ENCODE measurements at regions not wholly inside any gene's neighbourhood (a gene's known extent, or its start where the extent isn't known, plus 50 kb on each side); places are given as distances from the start of the nearest gene placed in this dataset.

DNA sequence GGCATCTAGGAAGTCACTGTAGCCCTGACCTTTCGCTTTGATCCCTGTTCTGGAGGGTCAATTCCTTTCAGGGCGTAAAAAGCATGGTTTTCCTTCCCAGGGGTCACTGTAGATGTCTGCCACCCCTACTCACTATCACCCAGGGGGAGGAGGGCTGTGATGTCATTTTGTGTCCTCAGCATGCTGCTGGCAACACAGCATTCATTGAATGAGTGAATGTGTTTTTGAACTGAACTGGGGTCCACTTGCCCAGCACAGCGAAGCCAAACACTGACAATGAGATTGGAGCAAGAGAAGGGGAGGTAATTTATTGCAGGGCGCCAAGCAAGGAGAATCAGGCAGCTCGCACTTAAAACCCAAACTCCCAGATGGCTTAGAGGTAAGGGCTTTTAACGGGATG, 78.2 kb upstream of the PGBD5 start:
- Histone ChIP-seq H3K4me3 (no peak overlapping the region), H3K27me3 (no peaks in the 10 kb centered on the region), H3K27ac (no peak overlapping the region), H3K36me3 (no peaks in the 10 kb centered on the region), H3K9me3 (no peaks in the 10 kb centered on the region), H3K4me1 (no peaks in the 10 kb centered on the region)
- ATAC-seq: no peak
- DNase-seq: no peak
- in situ Hi-C loops (cut with MboI; ENCODE audit: low sequenced_read_pairs in 4 of 4): no loop called here
- TF ChIP-seq POLR2A (IDR thresholded peaks at IDR 0.05): no peak
- TF ChIP-seq, protein P1, sequence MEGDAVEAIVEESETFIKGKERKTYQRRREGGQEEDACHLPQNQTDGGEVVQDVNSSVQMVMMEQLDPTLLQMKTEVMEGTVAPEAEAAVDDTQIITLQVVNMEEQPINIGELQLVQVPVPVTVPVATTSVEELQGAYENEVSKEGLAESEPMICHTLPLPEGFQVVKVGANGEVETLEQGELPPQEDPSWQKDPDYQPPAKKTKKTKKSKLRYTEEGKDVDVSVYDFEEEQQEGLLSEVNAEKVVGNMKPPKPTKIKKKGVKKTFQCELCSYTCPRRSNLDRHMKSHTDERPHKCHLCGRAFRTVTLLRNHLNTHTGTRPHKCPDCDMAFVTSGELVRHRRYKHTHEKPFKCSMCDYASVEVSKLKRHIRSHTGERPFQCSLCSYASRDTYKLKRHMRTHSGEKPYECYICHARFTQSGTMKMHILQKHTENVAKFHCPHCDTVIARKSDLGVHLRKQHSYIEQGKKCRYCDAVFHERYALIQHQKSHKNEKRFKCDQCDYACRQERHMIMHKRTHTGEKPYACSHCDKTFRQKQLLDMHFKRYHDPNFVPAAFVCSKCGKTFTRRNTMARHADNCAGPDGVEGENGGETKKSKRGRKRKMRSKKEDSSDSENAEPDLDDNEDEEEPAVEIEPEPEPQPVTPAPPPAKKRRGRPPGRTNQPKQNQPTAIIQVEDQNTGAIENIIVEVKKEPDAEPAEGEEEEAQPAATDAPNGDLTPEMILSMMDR (IDR thresholded peaks at IDR 0.05 in 4 of 5, conservative IDR thresholded peaks at IDR 0.05 in 1 of 5): no peak
- intact Hi-C loops (cut with DNase I; ENCODE audit: low total_unique reads): no loop called here

DNA sequence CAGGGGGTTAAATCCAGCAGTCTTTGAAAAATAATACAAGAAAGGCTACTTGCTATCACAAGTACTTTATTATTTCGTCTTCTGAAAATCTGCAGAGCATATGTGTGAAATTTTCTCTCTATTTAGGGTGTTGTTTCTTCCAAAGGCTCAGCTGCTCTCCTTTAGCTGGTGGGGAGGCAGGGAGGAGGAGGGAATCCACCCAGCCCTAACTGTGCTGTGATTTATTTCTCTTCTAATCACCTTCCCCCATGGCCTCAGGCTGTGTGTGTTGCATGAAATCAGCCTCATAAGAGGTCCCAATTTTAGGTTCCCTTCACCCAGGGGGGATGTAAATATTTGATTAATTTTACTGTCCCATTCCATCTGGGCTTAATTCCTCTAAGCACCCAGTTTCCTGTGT, 77.6 kb upstream of the PGBD5 start:
- Histone ChIP-seq H3K27ac (no peak overlapping the region), H3K27me3 (no peaks in the 10 kb centered on the region), H3K4me1 (no peaks in the 10 kb centered on the region), H3K4me3 (no peak overlapping the region), H3K36me3 (no peaks in the 10 kb centered on the region), H3K9me3 (no peaks in the 10 kb centered on the region)
- ATAC-seq (no peak), DNase-seq (no peak)
- TF ChIP-seq, protein P1 (IDR thresholded peaks at IDR 0.05 in 4 of 5, conservative IDR thresholded peaks at IDR 0.05 in 1 of 5): no peak
- no peak for TF ChIP-seq POLR2A (IDR thresholded peaks at IDR 0.05)
- in situ Hi-C loops (cut with MboI; ENCODE audit: low sequenced_read_pairs in 4 of 4) (no loop called here), intact Hi-C loops (cut with DNase I; ENCODE audit: low total_unique reads) (no loop called here)

DNA sequence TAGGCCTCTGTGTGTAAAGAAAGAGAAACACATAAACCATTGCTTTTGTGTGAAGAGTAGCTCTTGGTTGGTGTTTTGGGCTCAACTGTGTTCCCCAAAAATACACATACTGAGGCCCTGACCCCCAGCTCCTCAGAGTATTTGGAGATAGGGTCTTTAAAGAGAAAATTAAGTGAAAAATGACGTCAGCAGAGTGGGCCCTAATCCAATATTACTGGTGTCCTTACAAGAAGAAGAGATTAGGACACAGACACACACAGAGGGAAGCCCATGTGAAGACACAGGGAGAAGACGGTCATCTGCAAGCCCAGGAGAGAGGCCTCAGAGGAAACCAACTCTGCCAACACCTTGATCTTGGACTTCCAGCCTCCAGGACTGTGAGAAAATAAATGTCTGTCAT, 76.9 kb upstream of the PGBD5 start:
- ATAC-seq (no peak), DNase-seq (no peak)
- in situ Hi-C loops (cut with MboI; ENCODE audit: low sequenced_read_pairs in 4 of 4) (no loop called here), intact Hi-C loops (cut with DNase I; ENCODE audit: low total_unique reads) (no loop called here)
- H3K27ac ChIP-seq: no peak overlapping the region
- no peaks in the 10 kb centered on the region for H3K9me3 ChIP-seq
- no peaks in the 10 kb centered on the region for H3K36me3 ChIP-seq
- H3K4me3 ChIP-seq: no peak overlapping the region
- H3K27me3 ChIP-seq: no peaks in the 10 kb centered on the region
- H3K4me1 ChIP-seq: no peaks in the 10 kb centered on the region
- TF ChIP-seq, protein P1 (IDR thresholded peaks at IDR 0.05 in 4 of 5, conservative IDR thresholded peaks at IDR 0.05 in 1 of 5): no peak
- no peak for TF ChIP-seq POLR2A (IDR thresholded peaks at IDR 0.05)

DNA sequence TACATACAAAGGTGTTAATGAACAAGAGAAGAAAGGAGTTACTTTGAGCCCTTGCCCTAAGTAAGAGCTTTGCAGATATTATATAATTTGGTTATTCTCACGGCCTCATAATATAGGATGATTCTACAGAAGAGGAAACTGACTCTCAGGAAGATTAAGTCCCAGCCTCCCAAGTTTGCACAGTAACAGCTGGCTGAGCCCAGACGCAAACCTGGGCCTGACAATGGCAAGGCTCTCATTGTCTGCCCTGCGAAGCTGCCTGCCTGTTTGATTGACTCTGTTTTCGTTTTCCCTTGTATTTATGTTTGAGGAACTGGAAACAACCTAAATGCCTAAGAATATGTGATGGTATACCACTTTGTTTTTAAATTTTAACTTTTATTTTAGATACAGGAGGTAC, 76.2 kb upstream of the PGBD5 start:
- Histone ChIP-seq H3K9me3 (no peaks in the 10 kb centered on the region), H3K36me3 (no peaks in the 10 kb centered on the region), H3K4me1 (no peaks in the 10 kb centered on the region), H3K4me3 (no peak overlapping the region), H3K27me3 (no peaks in the 10 kb centered on the region), H3K27ac (no peak overlapping the region)
- in situ Hi-C loops (cut with MboI; ENCODE audit: low sequenced_read_pairs in 4 of 4): no loop called here
- ATAC-seq (no peak), DNase-seq (no peak)
- intact Hi-C loops (cut with DNase I; ENCODE audit: low total_unique reads): no loop called here
- TF ChIP-seq POLR2A (IDR thresholded peaks at IDR 0.05): no peak
- TF ChIP-seq, protein P1 (IDR thresholded peaks at IDR 0.05 in 4 of 5, conservative IDR thresholded peaks at IDR 0.05 in 1 of 5): no peak

DNA sequence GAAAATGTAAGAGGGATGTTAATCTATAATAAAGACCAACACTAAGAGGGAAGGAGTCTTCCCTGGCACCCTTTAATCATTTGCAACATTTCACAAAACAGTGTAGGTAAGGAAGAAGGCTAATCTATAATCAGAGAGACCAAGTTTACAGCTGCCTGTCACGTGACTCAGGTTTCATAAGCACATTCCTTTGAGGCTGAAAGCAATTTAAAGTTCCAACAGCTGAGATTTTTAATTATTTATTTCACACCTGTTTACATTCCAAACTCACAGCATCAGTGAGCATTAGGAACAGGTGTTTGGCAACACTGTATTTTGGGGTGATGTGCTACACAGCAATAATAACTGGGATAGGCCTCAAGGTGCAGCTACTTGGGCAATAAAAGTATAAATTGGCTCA, 75.7 kb upstream of the PGBD5 start:
- H3K9me3 ChIP-seq: no peaks in the 10 kb centered on the region
- no peak for DNase-seq
- in situ Hi-C loops (cut with MboI; ENCODE audit: low sequenced_read_pairs in 4 of 4) (no loop called here), intact Hi-C loops (cut with DNase I; ENCODE audit: low total_unique reads) (no loop called here)
- H3K4me1 ChIP-seq: no peaks in the 10 kb centered on the region
- no peak for ATAC-seq
- no peak overlapping the region for H3K27ac ChIP-seq
- H3K36me3 ChIP-seq: no peaks in the 10 kb centered on the region
- no peaks in the 10 kb centered on the region for H3K27me3 ChIP-seq
- no peak for TF ChIP-seq POLR2A (IDR thresholded peaks at IDR 0.05)
- TF ChIP-seq, protein P1 (IDR thresholded peaks at IDR 0.05 in 4 of 5, conservative IDR thresholded peaks at IDR 0.05 in 1 of 5): no peak
- no peak overlapping the region for H3K4me3 ChIP-seq

All from gastrocnemius medialis (tissue), 4 donors.